ENCODE measurements at regions not wholly inside any gene's neighbourhood (a gene's known extent, or its start where the extent isn't known, plus 50 kb on each side); places are given as distances from the start of the nearest gene placed in this dataset.

GRCh38 chr1:59201341-59201740, 95.6 kb upstream of the FGGY start:
- no peak for TF ChIP-seq CTCF (IDR thresholded peaks at IDR 0.05)
- TF ChIP-seq POLR2A (IDR thresholded peaks at IDR 0.05), result no peak

Measured in sigmoid colon (tissue), 3 donors.